Loucy (cell line): ENCODE measurements at regions not wholly inside any gene's neighbourhood (a gene's known extent, or its start where the extent isn't known, plus 50 kb on each side); places are given as distances from the start of the nearest gene placed in this dataset.

Source experiments
- H2AFZ ChIP-seq: fragments of 200-600 bp; sonication (generic); 2 replicates; pipeline ENCODE4 v1.6.0; 2016; ENCODE audit warnings: antibody characterized with exemption, mild to moderate bottlenecking, low read length, moderate library complexity
- H3F3A ChIP-seq: fragments of 200-600 bp; 2 replicates; pipeline ENCODE4 v1.6.0; 2016; ENCODE audit warnings: antibody characterized with exemption, low read depth, mild to moderate bottlenecking
- H3K27me3 ChIP-seq: fragments of 200-600 bp; sonication (generic); 2 replicates; pipeline ENCODE4 v1.6.1; 2014; ENCODE audit warnings: low read length, mild to moderate bottlenecking; ENCODE audit not compliant: insufficient read depth, poor library complexity, severe bottlenecking
- H3K36me3 ChIP-seq: fragments of 200-600 bp; sonication (generic); 2 replicates; pipeline ENCODE4 v1.6.1; 2016; ENCODE audit warnings: low read length; ENCODE audit not compliant: insufficient read depth
- H3K4me1 ChIP-seq: fragments of 200-600 bp; sonication (generic); 2 replicates; pipeline ENCODE4 v1.5.1; 2014; ENCODE audit warnings: low read length, mild to moderate bottlenecking; ENCODE audit not compliant: insufficient read depth, poor library complexity, severe bottlenecking
- H3K4me2 ChIP-seq: fragments of 200-600 bp; sonication (generic); 2 replicates; pipeline ENCODE4 v1.6.0; 2014; ENCODE audit warnings: antibody characterized with exemption, low read length, low read depth, mild to moderate bottlenecking; ENCODE audit not compliant: poor library complexity, severe bottlenecking
- H3K4me3 ChIP-seq: fragments of 200-600 bp; sonication (generic); 2 replicates; pipeline ENCODE4 v1.5.1; 2014; ENCODE audit warnings: low read length, mild to moderate bottlenecking, mixed read lengths; ENCODE audit not compliant: poor library complexity, severe bottlenecking
- H3K79me2 ChIP-seq: fragments of 200-600 bp; sonication (generic); 2 replicates; pipeline ENCODE4 v1.6.1; 2014; ENCODE audit warnings: low read length; ENCODE audit not compliant: insufficient read depth
- H3K9ac ChIP-seq: fragments of 200-600 bp; sonication (generic); 2 replicates; pipeline ENCODE4 v1.6.0; 2014; ENCODE audit warnings: mild to moderate bottlenecking, low read depth, low read length, moderate library complexity; ENCODE audit not compliant: poor library complexity, severe bottlenecking
- H3K9me2 ChIP-seq: fragments of 200-600 bp; sonication (generic); replicated peaks from 2 replicates; pipeline ENCODE4 v1.6.1; 2016; ENCODE audit warnings: low read depth, low read length, mixed read lengths
- H3K9me3 ChIP-seq: fragments of 200-600 bp; sonication (generic); 2 replicates; pipeline ENCODE4 v1.6.1; 2014; ENCODE audit warnings: mild to moderate bottlenecking, antibody characterized with exemption, low read length, low read depth; ENCODE audit not compliant: insufficient read depth
- H4K20me1 ChIP-seq: fragments of 200-600 bp; sonication (generic); 2 replicates; pipeline ENCODE4 v1.6.0; 2014; ENCODE audit warnings: antibody characterized with exemption, low read length, mild to moderate bottlenecking; ENCODE audit not compliant: insufficient read depth, poor library complexity, severe bottlenecking
- CTCF ChIP-seq: fragments of 200-600 bp; sonication (generic); conservative IDR thresholded peaks from 2 replicates; pipeline ENCODE4 v1.5.1; 2014; ENCODE audit warnings: mild to moderate bottlenecking, antibody characterized with exemption, low read length
- EZH2phosphoT487 ChIP-seq: fragments of 200-600 bp; IDR thresholded peaks from 2 replicates; pipeline ENCODE4 v1.6.1; 2018; ENCODE audit warnings: antibody characterized with exemption, mild to moderate bottlenecking, moderate library complexity, borderline replicate concordance

- Histone ChIP-seq H3K27me3 (no peaks in the 10 kb centered on the region), H3K9me3 (no peaks in the 10 kb centered on the region), H4K20me1 (no peaks in the 10 kb centered on the region), H3K79me2 (no peaks in the 10 kb centered on the region), H3F3A (no peaks in the 10 kb centered on the region), H3K9ac (no peak overlapping the region), H3K36me3 (no peaks in the 10 kb centered on the region), H3K4me3 (no peak overlapping the region), H2AFZ (no peak overlapping the region), H3K4me2 (no peak overlapping the region), H3K4me1 (no peaks in the 10 kb centered on the region), H3K9me2 (no peaks in the 10 kb centered on the region)
- TF ChIP-seq EZH2phosphoT487 (no peak), CTCF (no peak)
These were observed 264.0 kb upstream of the SLITRK3 start for GRCh38 chr3:165459924-165460835.

GRCh38 chr3:165459111-165459510, 262.9 kb upstream of the SLITRK3 start:
- Histone ChIP-seq H3K36me3 (no peaks in the 10 kb centered on the region), H3K4me1 (no peaks in the 10 kb centered on the region), H3K9ac (no peak overlapping the region), H3K9me2 (no peaks in the 10 kb centered on the region), H3K9me3 (no peaks in the 10 kb centered on the region), H3F3A (no peaks in the 10 kb centered on the region), H4K20me1 (no peaks in the 10 kb centered on the region), H3K4me2 (no peak overlapping the region), H2AFZ (no peak overlapping the region), H3K79me2 (no peaks in the 10 kb centered on the region), H3K4me3 (no peak overlapping the region), H3K27me3 (no peaks in the 10 kb centered on the region)
- no peak for TF ChIP-seq CTCF
- no peak for TF ChIP-seq EZH2phosphoT487

GRCh38 chr3:165457096-165457495, 260.9 kb upstream of the SLITRK3 start:
- Histone ChIP-seq H3K4me2 (no peak overlapping the region), H3K4me3 (no peak overlapping the region), H3K9ac (no peak overlapping the region), H3K9me2 (no peaks in the 10 kb centered on the region), H3K27me3 (no peaks in the 10 kb centered on the region), H4K20me1 (no peaks in the 10 kb centered on the region), H2AFZ (no peak overlapping the region), H3K79me2 (no peaks in the 10 kb centered on the region), H3K36me3 (no peaks in the 10 kb centered on the region), H3K4me1 (no peaks in the 10 kb centered on the region), H3F3A (no peaks in the 10 kb centered on the region), H3K9me3 (no peaks in the 10 kb centered on the region)
- TF ChIP-seq CTCF (no peak), EZH2phosphoT487 (no peak)
